GM12878 (cell line): ENCODE measurements at regions not wholly inside any gene's neighbourhood (a gene's known extent, or its start where the extent isn't known, plus 50 kb on each side); places are given as distances from the start of the nearest gene placed in this dataset.

Experiments
- ATAC-seq: fragments of 200-7000 bp; cut with Tn5 transposase; 3 replicates; pipeline ENCODE4 v1.9.1; 2020; ENCODE audit warnings: mild to moderate bottlenecking, moderate library complexity
- BruUV-seq: library from RNA; stranded (reverse); fragments of 400-500 nt; replicated peaks from 2 replicates; lab custom pipeline; 2021; lab: Mats Ljungman, UMichigan
- CTCF ChIA-PET: fragments of 300-600 bp; sonication (Branson Sonifier 250); formaldehyde crosslinking; extraction: SDS; loops from one replicate; lab custom pipeline; 2021; ENCODE audit warnings: inconsistent platforms; lab: Yijun Ruan, JAX
- POLR2A ChIA-PET: fragments of 350-600 bp; formaldehyde crosslinking; extraction: SDS; loops from one replicate; lab custom pipeline; 2021; ENCODE audit warnings: inconsistent platforms; lab: Charles Lee
- RAD21 ChIA-PET: fragments of 300-600 bp; sonication (Branson Sonifier 250); formaldehyde crosslinking; loops from one replicate; lab custom pipeline; 2023; ENCODE audit warnings: antibody characterized with exemption; ENCODE audit not compliant: unreplicated experiment; lab: Charles Lee
- SMC1A ChIA-PET: fragments of 300-600 bp; sonication (Branson Sonifier 250); formaldehyde crosslinking; loops from one replicate; lab custom pipeline; 2023; ENCODE audit not compliant: unreplicated experiment, uncharacterized antibody; lab: Charles Lee
- DNase-seq: peaks from one replicate; pipeline ENCODE4 v3.0.0-alpha.2; 2011; ENCODE audit warnings: low read depth, low spot score
- FAIRE-seq: peaks from 3 replicates; lab custom pipeline; 2011; peaks lifted over from hg19 to GRCh38; lab: Jason Lieb, UNC
- H2AFZ ChIP-seq: 2 replicates; pipeline ENCODE4 v1.6.0; 2011; ENCODE audit warnings: low read depth, low read length, control low read depth; ENCODE audit not compliant: control insufficient read depth
- H3K27ac ChIP-seq: 2 replicates; pipeline ENCODE4 v1.5.1; 2011; ENCODE audit warnings: control low read depth; ENCODE audit not compliant: control insufficient read depth, insufficient read depth
- H3K27me3 ChIP-seq, 2 experiments: replicated peaks in 1 of 2; 2 replicates each; pipeline versions ENCODE4 v1.6.0 to v1.6.1; 2011; ENCODE audit warnings: low read length in 1 of 2; ENCODE audit not compliant: control insufficient read depth in 2 of 2, insufficient read depth in 2 of 2
- H3K36me3 ChIP-seq, 2 experiments: 2 replicates each; pipeline ENCODE4 v1.5.1; 2011; ENCODE audit warnings: low read length in 1 of 2; ENCODE audit not compliant: control insufficient read depth in 2 of 2, insufficient read depth in 2 of 2
- H3K4me1 ChIP-seq: 2 replicates; pipeline ENCODE4 v1.6.1; 2011; ENCODE audit warnings: mild to moderate bottlenecking, low read length, moderate library complexity, mixed read lengths; ENCODE audit not compliant: control insufficient read depth, insufficient read depth
- H3K4me2 ChIP-seq: 2 replicates; pipeline ENCODE4 v1.6.0; 2011; ENCODE audit warnings: control low read depth; ENCODE audit not compliant: control insufficient read depth, insufficient read depth
- H3K4me3 ChIP-seq: fragments of 200-600 bp; sonication (generic); 2 replicates; pipeline ENCODE4 v1.5.1; 2016
- H3K79me2 ChIP-seq: 2 replicates; pipeline ENCODE4 v1.6.0; 2011; ENCODE audit warnings: low read length; ENCODE audit not compliant: control insufficient read depth, insufficient read depth
- H3K9ac ChIP-seq: 2 replicates; pipeline ENCODE4 v1.8.0; 2011; ENCODE audit warnings: low read length, control low read depth, mixed read lengths; ENCODE audit not compliant: control insufficient read depth, insufficient read depth
- H3K9me3 ChIP-seq: replicated peaks from 3 replicates; pipeline ENCODE4 v1.5.1; 2011; ENCODE audit warnings: mild to moderate bottlenecking, low read length; ENCODE audit not compliant: control insufficient read depth, insufficient read depth
- H4K20me1 ChIP-seq: 2 replicates; pipeline ENCODE4 v1.6.0; 2011; ENCODE audit not compliant: control insufficient read depth, insufficient read depth
- DPF2 ChIP-seq: fragments of 450-650 bp; IDR thresholded peaks from 2 replicates; pipeline ENCODE4 v1.6.1; 2017; ENCODE audit warnings: mild to moderate bottlenecking
- EP300 ChIP-seq, 2 experiments: fragments of 150-350 bp in 1 of 2; IDR thresholded peaks; 2 replicates each; pipeline ENCODE4 v1.6.1; 2011 to 2012; ENCODE audit warnings: low read depth in 2 of 2, low read length in 2 of 2, borderline replicate concordance in 1 of 2, improper control_type of control experiment in 1 of 2, inconsistent platforms in 1 of 2; ENCODE audit not compliant: control insufficient read depth in 1 of 2
- KLF5 ChIP-seq: fragments of 450-650 bp; IDR thresholded peaks from 2 replicates; pipeline ENCODE4 v1.6.1; 2014; ENCODE audit warnings: mild to moderate bottlenecking; ENCODE audit not compliant: partially characterized antibody
- NR2F1 ChIP-seq: fragments of 450-650 bp; conservative IDR thresholded peaks from 2 replicates; pipeline ENCODE4 v1.6.1; 2017; ENCODE audit warnings: mild to moderate bottlenecking
- RAD51 ChIP-seq: fragments of 450-650 bp; IDR thresholded peaks from 2 replicates; pipeline ENCODE4 v1.6.1; 2016; ENCODE audit warnings: moderate library complexity, mild to moderate bottlenecking, inconsistent platforms
- YBX1 ChIP-seq: fragments of 450-650 bp; IDR thresholded peaks from 2 replicates; pipeline ENCODE4 v1.6.1; 2016; ENCODE audit warnings: antibody characterized with exemption
- WGBS: methylation state at CpG from one replicate; pipeline ENCODE4 v1.1.6; 2016; ENCODE audit warnings: low lambda C conversion rate; ENCODE audit not compliant: insufficient replicate concordance, insufficient coverage; ENCODE audit errors: missing lambda C conversion rate; 5-methylcytosine and 5-hydroxymethylcytosine counted together
- in situ Hi-C: fragments of 300-500 bp; cut with MboI; formaldehyde crosslinking; loops from 9 replicates; pipeline ENCODE4 v1.14.3; 2018; ENCODE audit warnings: mixed read lengths
- intact Hi-C: fragments of 100-400 bp; cut with micrococcal nuclease; formaldehyde crosslinking; loops from one replicate; pipeline ENCODE4 v1.14.2; 2022; ENCODE audit not compliant: unreplicated experiment
- TF ChIP-seq, protein P1 (sequence below): fragments of 450-650 bp; conservative IDR thresholded peaks from 2 replicates; pipeline ENCODE4 v1.6.1; 2017; ENCODE audit warnings: mild to moderate bottlenecking, moderate library complexity
- TF ChIP-seq, protein P2 (sequence below): fragments of 150-350 bp; IDR thresholded peaks from 2 replicates; pipeline ENCODE4 v1.6.1; 2016; ENCODE audit warnings: low read depth, low read length
- TF ChIP-seq, protein P3 (sequence below): fragments of 450-650 bp; IDR thresholded peaks from 2 replicates; pipeline ENCODE4 v1.6.1; 2017; ENCODE audit warnings: mild to moderate bottlenecking, moderate library complexity
- TF ChIP-seq, protein P4 (sequence below): IDR thresholded peaks from 2 replicates; pipeline ENCODE4 v1.6.1; 2012; ENCODE audit warnings: low read depth, low read length, improper control_type of control experiment

DNA sequence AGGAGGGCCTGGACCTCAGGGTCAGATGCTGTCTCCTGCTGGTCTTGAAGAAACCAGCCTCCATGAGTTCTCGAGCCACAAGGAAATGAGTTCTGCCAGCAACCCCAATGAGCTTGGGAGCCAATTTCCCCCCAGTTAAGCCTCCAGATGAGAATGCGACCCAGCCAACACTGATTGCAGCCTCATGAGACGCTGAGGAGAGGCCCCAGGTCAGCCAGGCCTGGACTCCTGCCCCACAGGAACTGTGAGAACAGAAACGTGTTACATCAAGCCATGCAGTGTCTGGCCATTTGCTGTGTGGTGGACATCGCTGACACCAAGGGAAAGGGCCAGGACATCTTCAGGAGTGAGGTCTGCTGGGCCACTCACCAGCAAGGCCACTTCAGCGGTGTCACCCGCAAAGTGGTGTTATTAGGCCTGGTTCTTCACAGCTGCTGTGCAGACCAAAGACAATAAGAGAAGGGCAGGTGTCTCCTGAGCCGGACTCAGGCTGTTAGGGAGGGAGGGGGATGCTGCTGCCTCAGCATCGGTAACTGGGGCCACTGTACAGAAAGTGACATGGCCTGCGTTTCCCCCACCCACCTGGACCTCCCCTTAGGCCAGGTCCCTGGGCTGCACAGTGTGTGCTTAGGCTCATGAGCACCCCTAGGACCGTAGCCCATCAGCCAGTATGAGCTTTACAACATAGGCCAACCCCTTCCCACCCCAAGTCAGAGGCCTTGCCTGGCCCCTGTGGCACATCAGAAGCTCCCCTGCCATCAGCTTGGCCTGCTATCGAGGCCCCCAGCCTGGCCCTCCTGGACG, 272.4 kb upstream of the RTL1 start (continued):
- TF ChIP-seq RAD51 (no peak), EP300 (IDR thresholded peaks at IDR 0.05; ENCODE audit: borderline replicate concordance in 1 of 2, control insufficient read depth in 1 of 2, low read depth in 2 of 2, low read length in 2 of 2) (no peak)

DNA sequence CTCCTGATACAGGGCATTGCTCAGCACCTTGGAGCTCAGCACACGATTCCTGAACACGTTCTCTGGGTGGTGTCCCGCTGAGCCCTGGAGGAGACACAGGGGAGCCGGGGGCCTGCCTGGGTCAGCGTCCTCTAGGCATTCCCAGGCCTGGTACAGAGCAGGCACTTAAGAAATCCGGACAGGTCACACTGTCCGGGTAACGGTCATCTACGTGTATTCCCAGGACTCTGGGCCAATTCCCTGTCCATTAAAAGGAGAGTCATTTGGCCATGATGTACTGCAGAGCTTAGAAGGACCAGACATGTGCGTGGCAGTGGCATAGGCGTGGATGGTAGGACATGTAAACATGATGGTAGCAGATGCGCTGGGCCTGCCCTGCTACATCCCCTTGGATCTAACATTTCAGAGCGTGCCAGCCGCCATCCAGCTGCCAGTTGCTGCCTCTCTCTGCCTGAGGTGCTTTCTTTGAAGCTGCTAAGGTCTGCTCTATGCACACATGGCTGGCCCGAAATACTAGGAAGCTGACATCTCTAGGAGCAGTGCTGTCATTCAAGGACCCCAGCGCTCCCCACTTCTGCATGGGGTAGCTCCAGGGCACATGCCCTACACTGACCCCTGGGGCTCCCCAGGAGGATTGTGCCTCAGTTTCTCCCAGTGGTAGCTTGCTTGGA, 273.1 kb upstream of the RTL1 start:
- ChIA-PET RAD21 (no interaction called here), CTCF (no interaction called here), POLR2A (no interaction called here), SMC1A (no interaction called here)
- Histone ChIP-seq H3K27me3 (no peaks in the 10 kb centered on the region), H3K9ac (no peak overlapping the region), H3K4me1 (no peaks in the 10 kb centered on the region)
- DNase-seq (no peak), FAIRE-seq (no peak)
- no peak for TF ChIP-seq DPF2
- no peak for TF ChIP-seq NR2F1
- no peak for TF ChIP-seq YBX1
- TF ChIP-seq, protein P1, sequence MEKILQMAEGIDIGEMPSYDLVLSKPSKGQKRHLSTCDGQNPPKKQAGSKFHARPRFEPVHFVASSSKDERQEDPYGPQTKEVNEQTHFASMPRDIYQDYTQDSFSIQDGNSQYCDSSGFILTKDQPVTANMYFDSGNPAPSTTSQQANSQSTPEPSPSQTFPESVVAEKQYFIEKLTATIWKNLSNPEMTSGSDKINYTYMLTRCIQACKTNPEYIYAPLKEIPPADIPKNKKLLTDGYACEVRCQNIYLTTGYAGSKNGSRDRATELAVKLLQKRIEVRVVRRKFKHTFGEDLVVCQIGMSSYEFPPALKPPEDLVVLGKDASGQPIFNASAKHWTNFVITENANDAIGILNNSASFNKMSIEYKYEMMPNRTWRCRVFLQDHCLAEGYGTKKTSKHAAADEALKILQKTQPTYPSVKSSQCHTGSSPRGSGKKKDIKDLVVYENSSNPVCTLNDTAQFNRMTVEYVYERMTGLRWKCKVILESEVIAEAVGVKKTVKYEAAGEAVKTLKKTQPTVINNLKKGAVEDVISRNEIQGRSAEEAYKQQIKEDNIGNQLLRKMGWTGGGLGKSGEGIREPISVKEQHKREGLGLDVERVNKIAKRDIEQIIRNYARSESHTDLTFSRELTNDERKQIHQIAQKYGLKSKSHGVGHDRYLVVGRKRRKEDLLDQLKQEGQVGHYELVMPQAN, result no peak
- TF ChIP-seq, protein P2, sequence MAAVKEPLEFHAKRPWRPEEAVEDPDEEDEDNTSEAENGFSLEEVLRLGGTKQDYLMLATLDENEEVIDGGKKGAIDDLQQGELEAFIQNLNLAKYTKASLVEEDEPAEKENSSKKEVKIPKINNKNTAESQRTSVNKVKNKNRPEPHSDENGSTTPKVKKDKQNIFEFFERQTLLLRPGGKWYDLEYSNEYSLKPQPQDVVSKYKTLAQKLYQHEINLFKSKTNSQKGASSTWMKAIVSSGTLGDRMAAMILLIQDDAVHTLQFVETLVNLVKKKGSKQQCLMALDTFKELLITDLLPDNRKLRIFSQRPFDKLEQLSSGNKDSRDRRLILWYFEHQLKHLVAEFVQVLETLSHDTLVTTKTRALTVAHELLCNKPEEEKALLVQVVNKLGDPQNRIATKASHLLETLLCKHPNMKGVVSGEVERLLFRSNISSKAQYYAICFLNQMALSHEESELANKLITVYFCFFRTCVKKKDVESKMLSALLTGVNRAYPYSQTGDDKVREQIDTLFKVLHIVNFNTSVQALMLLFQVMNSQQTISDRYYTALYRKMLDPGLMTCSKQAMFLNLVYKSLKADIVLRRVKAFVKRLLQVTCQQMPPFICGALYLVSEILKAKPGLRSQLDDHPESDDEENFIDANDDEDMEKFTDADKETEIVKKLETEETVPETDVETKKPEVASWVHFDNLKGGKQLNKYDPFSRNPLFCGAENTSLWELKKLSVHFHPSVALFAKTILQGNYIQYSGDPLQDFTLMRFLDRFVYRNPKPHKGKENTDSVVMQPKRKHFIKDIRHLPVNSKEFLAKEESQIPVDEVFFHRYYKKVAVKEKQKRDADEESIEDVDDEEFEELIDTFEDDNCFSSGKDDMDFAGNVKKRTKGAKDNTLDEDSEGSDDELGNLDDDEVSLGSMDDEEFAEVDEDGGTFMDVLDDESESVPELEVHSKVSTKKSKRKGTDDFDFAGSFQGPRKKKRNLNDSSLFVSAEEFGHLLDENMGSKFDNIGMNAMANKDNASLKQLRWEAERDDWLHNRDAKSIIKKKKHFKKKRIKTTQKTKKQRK, result no peak
- no peak for TF ChIP-seq KLF5
- TF ChIP-seq, protein P3, sequence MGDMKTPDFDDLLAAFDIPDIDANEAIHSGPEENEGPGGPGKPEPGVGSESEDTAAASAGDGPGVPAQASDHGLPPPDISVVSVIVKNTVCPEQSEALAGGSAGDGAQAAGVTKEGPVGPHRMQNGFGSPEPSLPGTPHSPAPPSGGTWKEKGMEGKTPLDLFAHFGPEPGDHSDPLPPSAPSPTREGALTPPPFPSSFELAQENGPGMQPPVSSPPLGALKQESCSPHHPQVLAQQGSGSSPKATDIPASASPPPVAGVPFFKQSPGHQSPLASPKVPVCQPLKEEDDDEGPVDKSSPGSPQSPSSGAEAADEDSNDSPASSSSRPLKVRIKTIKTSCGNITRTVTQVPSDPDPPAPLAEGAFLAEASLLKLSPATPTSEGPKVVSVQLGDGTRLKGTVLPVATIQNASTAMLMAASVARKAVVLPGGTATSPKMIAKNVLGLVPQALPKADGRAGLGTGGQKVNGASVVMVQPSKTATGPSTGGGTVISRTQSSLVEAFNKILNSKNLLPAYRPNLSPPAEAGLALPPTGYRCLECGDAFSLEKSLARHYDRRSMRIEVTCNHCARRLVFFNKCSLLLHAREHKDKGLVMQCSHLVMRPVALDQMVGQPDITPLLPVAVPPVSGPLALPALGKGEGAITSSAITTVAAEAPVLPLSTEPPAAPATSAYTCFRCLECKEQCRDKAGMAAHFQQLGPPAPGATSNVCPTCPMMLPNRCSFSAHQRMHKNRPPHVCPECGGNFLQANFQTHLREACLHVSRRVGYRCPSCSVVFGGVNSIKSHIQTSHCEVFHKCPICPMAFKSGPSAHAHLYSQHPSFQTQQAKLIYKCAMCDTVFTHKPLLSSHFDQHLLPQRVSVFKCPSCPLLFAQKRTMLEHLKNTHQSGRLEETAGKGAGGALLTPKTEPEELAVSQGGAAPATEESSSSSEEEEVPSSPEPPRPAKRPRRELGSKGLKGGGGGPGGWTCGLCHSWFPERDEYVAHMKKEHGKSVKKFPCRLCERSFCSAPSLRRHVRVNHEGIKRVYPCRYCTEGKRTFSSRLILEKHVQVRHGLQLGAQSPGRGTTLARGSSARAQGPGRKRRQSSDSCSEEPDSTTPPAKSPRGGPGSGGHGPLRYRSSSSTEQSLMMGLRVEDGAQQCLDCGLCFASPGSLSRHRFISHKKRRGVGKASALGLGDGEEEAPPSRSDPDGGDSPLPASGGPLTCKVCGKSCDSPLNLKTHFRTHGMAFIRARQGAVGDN, result no peak
- TF ChIP-seq, protein P4, sequence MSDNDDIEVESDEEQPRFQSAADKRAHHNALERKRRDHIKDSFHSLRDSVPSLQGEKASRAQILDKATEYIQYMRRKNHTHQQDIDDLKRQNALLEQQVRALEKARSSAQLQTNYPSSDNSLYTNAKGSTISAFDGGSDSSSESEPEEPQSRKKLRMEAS, result no peak
- TF ChIP-seq, all 136 proteins: peak for 0
- Histone ChIP-seq H4K20me1 (no peaks in the 10 kb centered on the region), H3K4me3 (no peak overlapping the region), H3K36me3 (no peaks in the 10 kb centered on the region), H2AFZ (no peak overlapping the region), H3K79me2 (no peaks in the 10 kb centered on the region), H3K9me3 (no peaks in the 10 kb centered on the region; the same call in 2 of the 3 replicates), H3K4me2 (no peak overlapping the region), H3K27ac (no peak overlapping the region)
- BruUV-seq, result no TSS peak
- WGBS, result 14% methylated on average over 16 of the region's 16 CpGs
- ATAC-seq, result no peak
- intact Hi-C loops, result loop anchor here (2.0 kb wide), 1 partner anchor 50 kb away; no protein-coding TSS in a partner anchor
- in situ Hi-C loops, result no loop called here
